ENCODE measurements at regions not wholly inside any gene's neighbourhood (a gene's known extent, or its start where the extent isn't known, plus 50 kb on each side); places are given as distances from the start of the nearest gene placed in this dataset.

- TF ChIP-seq BHLHE40 (IDR thresholded peaks at IDR 0.05; ENCODE audit: borderline replicate concordance) (no peak), FOXM1 (IDR thresholded peaks at IDR 0.05; ENCODE audit: borderline replicate concordance) (no peak), NFRKB (IDR thresholded peaks at IDR 0.05) (no peak), SUZ12 (IDR thresholded peaks at IDR 0.05) (no peak), SP1 (IDR thresholded peaks at IDR 0.05) (no peak), CTBP1 (IDR thresholded peaks at IDR 0.05; ENCODE audit: borderline replicate concordance) (no peak), FOXK2 (IDR thresholded peaks at IDR 0.05) (no peak), ARNT (IDR thresholded peaks at IDR 0.05) (no peak), ELF4 (IDR thresholded peaks at IDR 0.05) (no peak), FOXA1 (IDR thresholded peaks at IDR 0.05) (no peak), PKNOX1 (IDR thresholded peaks at IDR 0.05) (no peak), TARDBP (IDR thresholded peaks at IDR 0.05) (no peak), HDGF (IDR thresholded peaks at IDR 0.05; ENCODE audit: borderline replicate concordance) (no peak)
These were observed 68.3 kb upstream of the RHOU start for GRCh38 chr1:228666686-228667623.

Data from HEK293T (cell line).